ENCODE measurements at regions not wholly inside any gene's neighbourhood (a gene's known extent, or its start where the extent isn't known, plus 50 kb on each side); places are given as distances from the start of the nearest gene placed in this dataset.

DNA sequence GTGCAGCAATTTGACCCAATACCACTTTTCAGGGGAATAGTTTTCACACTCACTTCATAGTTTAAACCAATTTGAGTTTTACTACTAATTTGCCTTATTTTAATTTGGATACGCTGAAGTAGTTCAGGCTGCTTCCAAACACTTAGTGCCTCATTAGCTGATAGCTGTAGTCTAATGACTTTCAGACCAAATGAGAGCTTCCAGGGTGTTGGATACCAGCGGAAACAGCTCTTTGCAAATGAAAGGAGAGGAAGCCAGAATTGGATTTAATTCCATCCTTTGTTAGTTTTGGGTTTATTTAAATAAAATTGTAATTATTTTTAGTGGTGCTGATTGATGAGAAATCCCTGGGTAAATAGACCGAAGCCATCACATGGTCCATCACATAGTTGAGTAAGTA is 158.3 kb upstream of the SEL1L start:
- ChIA-PET POLR2A (no interaction called here), CTCF (interaction anchor here (0.5 kb wide), 1 partner anchor 404 kb away, joined by 6 read pairs; no protein-coding TSS in a partner anchor)
- no peak for DNase-seq (ENCODE audit: unreplicated experiment)
- no TSS peak for BruUV-seq (replicated peaks)
- Mint-ChIP-seq H3K9me3 (ENCODE audit: unreplicated experiment) (no peaks in the 10 kb centered on the region), H3K4me3 (ENCODE audit: unreplicated experiment) (no peak overlapping the region), H3K4me1 (ENCODE audit: insufficient read depth, unreplicated experiment) (no peaks in the 10 kb centered on the region), H3K36me3 (ENCODE audit: insufficient read depth, unreplicated experiment) (no peaks in the 10 kb centered on the region), H3K27ac (ENCODE audit: low read depth, unreplicated experiment) (no peak overlapping the region), H3K27me3 (ENCODE audit: insufficient read depth, unreplicated experiment) (no peaks in the 10 kb centered on the region)
- no peak for TF ChIP-seq CTCF (IDR thresholded peaks at IDR 0.05; ENCODE audit: unreplicated experiment)
- intact Hi-C loops (cut with micrococcal nuclease) = no loop called here

DNA sequence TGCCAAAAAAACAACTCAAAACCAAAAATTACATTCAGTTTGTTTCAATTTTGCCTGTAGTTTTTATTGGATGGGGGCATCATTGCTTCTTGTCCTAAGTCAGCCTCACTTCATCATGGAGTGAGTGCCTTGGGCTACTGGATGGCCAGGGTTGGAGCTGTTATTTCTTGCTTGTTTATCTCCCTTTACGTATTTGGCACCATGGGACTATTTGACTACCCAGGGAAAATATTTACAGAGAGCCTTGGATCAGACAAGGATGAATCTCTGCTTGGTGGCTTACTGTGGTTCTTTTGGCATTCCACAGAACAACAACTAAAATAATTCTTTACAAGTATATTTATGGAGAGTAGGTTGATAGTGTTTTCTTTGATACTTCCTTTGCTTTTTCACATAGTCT is 160.8 kb upstream of the SEL1L start:
- POLR2A ChIA-PET = no interaction called here
- H3K4me3 Mint-ChIP-seq (ENCODE audit: unreplicated experiment) = no peak overlapping the region
- BruUV-seq (replicated peaks) = no TSS peak
- H3K27me3 Mint-ChIP-seq (ENCODE audit: insufficient read depth, unreplicated experiment) = no peaks in the 10 kb centered on the region
- intact Hi-C loops (cut with micrococcal nuclease) = no loop called here
- DNase-seq (ENCODE audit: unreplicated experiment) = no peak
- no peak overlapping the region for H3K27ac Mint-ChIP-seq (ENCODE audit: low read depth, unreplicated experiment)
- CTCF ChIA-PET = no interaction called here
- TF ChIP-seq CTCF (IDR thresholded peaks at IDR 0.05; ENCODE audit: unreplicated experiment) = no peak
- H3K9me3 Mint-ChIP-seq (ENCODE audit: unreplicated experiment) = no peaks in the 10 kb centered on the region
- H3K36me3 Mint-ChIP-seq (ENCODE audit: insufficient read depth, unreplicated experiment) = peaks cover 6% of the 10 kb centered on the region
- H3K4me1 Mint-ChIP-seq (ENCODE audit: insufficient read depth, unreplicated experiment) = no peaks in the 10 kb centered on the region

DNA sequence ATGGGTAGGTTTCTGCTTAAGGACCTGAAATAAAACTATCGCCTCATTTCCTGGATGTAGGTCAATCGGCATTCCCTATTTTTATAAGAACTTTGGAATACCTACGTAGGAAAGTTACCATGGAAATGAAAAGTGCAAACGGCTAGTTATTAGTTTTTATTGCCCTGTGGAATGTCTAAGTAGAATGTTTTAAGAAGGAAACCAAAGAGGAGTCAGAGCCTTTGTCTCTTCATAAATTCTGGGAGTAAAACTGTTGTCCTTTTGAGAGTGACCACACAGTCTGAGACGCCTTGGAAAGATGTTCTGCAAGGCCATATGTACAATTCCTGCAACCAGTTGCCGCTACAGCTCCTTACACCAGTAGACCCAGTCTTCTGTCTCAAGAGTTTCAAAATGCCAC is 176.0 kb upstream of the SEL1L start:
- H3K36me3 Mint-ChIP-seq (ENCODE audit: insufficient read depth, unreplicated experiment) = no peaks in the 10 kb centered on the region
- H3K27ac Mint-ChIP-seq (ENCODE audit: low read depth, unreplicated experiment) = no peak overlapping the region
- H3K27me3 Mint-ChIP-seq (ENCODE audit: insufficient read depth, unreplicated experiment) = no peaks in the 10 kb centered on the region
- CTCF ChIA-PET = interaction anchor here (0.7 to 2.1 kb wide), 12 partner anchors 29 to 1753 kb away, joined by 3 to 10 read pairs (median 4); no protein-coding TSS in a partner anchor
- peaks cover 6% of the 10 kb centered on the region for H3K9me3 Mint-ChIP-seq (ENCODE audit: unreplicated experiment)
- intact Hi-C loops (cut with micrococcal nuclease) = loop anchor here (2.0 kb wide), 1 partner anchor 281 kb away; no protein-coding TSS in a partner anchor
- POLR2A ChIA-PET = no interaction called here
- TF ChIP-seq CTCF (IDR thresholded peaks at IDR 0.05; ENCODE audit: unreplicated experiment) = no peak
- H3K4me3 Mint-ChIP-seq (ENCODE audit: unreplicated experiment) = no peak overlapping the region
- no peaks in the 10 kb centered on the region for H3K4me1 Mint-ChIP-seq (ENCODE audit: insufficient read depth, unreplicated experiment)
- BruUV-seq (replicated peaks) = no TSS peak
- DNase-seq (ENCODE audit: unreplicated experiment) = no peak

DNA sequence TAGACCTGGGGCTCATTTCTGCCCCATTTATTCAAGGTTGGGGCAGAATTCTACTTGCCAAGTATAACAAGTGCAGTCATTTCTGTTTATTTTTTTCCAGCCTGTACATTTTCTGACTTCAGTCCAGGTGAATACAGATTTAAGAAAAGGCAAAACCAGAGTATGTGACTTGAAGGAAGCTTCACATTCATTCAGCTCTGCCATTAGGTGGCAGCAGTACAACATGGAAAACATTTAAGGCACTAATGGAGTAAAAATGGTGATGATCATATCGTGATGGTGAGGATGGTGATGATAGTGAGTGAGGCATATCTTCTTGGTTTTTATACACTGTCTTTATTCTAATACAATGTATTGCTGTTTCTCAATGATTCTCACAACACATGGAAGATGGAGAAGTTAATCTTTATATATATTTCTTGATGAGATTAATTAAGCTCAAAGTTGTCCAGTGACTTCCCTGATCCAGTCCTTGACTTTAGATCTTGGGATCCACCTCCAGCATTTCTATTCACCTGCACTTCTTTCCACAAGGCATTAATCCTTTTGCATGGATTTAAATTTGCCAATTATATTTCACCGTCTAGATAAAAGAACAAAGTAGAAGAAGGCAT is 176.7 kb upstream of the SEL1L start:
- Mint-ChIP-seq H3K4me1 (ENCODE audit: insufficient read depth, unreplicated experiment) (no peaks in the 10 kb centered on the region), H3K36me3 (ENCODE audit: insufficient read depth, unreplicated experiment) (no peaks in the 10 kb centered on the region), H3K4me3 (ENCODE audit: unreplicated experiment) (no peak overlapping the region), H3K27me3 (ENCODE audit: insufficient read depth, unreplicated experiment) (no peaks in the 10 kb centered on the region), H3K27ac (ENCODE audit: low read depth, unreplicated experiment) (no peak overlapping the region), H3K9me3 (ENCODE audit: unreplicated experiment) (peaks cover 6% of the 10 kb centered on the region)
- no TSS peak for BruUV-seq (replicated peaks)
- POLR2A ChIA-PET = no interaction called here
- peak; percentile 72 for TF ChIP-seq CTCF (IDR thresholded peaks at IDR 0.05; ENCODE audit: unreplicated experiment)
- intact Hi-C loops (cut with micrococcal nuclease) = loop anchor here (2.0 kb wide), 1 partner anchor 280 kb away; no protein-coding TSS in a partner anchor
- peak; percentile 63 for DNase-seq (ENCODE audit: unreplicated experiment)
- CTCF ChIA-PET = interaction anchor here (0.6 to 2.1 kb wide), 13 partner anchors 28 to 1752 kb away, joined by 3 to 10 read pairs (median 4); no protein-coding TSS in a partner anchor
